RWPE1 (cell line): ENCODE measurements at regions not wholly inside any gene's neighbourhood (a gene's known extent, or its start where the extent isn't known, plus 50 kb on each side); places are given as distances from the start of the nearest gene placed in this dataset.

ENCODE experiments used
- CTCF ChIA-PET: fragments of 350-600 bp; sonication (Branson Sonifier 250); formaldehyde crosslinking; extraction: SDS; loops from one replicate; lab custom pipeline; 2021; lab: Yijun Ruan, JAX
- POLR2A ChIA-PET: fragments of 400-600 bp; formaldehyde crosslinking; extraction: SDS; loops from one replicate; lab custom pipeline; 2020; ENCODE audit warnings: antibody characterized with exemption; ENCODE audit not compliant: low non-redundant PET; lab: Yijun Ruan, JAX
- DNase-seq: peaks from one replicate; pipeline ENCODE4 v3.0.0; 2012; ENCODE audit warnings: low spot score
- H3K27ac ChIP-seq: fragments of 450-650 bp; 2 replicates; pipeline ENCODE4 v1.5.1; 2017
- TF ChIP-seq, protein P1 (sequence below): fragments of 450-650 bp; conservative IDR thresholded peaks from 2 replicates; pipeline ENCODE4 v1.5.1; 2017; ENCODE audit warnings: low read depth, mild to moderate bottlenecking

DNA sequence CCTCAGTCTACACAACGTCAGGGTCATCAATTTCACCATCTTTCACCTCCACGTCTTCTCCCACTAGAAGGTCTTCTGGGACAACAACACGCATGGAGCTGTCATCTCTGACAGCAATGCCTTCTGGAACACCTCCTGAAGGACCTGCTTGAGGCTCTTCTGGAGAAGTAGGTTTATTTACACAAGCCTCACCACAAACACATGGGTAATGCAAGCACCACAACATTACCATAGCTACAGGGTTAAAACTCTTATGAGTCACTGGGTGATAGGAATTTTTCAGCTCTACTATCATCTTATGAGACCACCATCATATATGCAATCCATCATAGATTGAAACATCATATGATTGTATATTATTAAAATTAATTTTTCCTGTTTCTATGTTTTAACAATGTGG, 215.4 kb downstream of the CHD9NB start:
- no peak overlapping the region for H3K27ac ChIP-seq
- DNase-seq, result peak; percentile 8
- POLR2A ChIA-PET, result no interaction called here
- CTCF ChIA-PET, result interaction anchor here (1.2 kb wide), 1 partner anchor 14 kb away, joined by 4 read pairs; no protein-coding TSS in a partner anchor
- TF ChIP-seq, protein P1, sequence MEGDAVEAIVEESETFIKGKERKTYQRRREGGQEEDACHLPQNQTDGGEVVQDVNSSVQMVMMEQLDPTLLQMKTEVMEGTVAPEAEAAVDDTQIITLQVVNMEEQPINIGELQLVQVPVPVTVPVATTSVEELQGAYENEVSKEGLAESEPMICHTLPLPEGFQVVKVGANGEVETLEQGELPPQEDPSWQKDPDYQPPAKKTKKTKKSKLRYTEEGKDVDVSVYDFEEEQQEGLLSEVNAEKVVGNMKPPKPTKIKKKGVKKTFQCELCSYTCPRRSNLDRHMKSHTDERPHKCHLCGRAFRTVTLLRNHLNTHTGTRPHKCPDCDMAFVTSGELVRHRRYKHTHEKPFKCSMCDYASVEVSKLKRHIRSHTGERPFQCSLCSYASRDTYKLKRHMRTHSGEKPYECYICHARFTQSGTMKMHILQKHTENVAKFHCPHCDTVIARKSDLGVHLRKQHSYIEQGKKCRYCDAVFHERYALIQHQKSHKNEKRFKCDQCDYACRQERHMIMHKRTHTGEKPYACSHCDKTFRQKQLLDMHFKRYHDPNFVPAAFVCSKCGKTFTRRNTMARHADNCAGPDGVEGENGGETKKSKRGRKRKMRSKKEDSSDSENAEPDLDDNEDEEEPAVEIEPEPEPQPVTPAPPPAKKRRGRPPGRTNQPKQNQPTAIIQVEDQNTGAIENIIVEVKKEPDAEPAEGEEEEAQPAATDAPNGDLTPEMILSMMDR, result no peak

DNA sequence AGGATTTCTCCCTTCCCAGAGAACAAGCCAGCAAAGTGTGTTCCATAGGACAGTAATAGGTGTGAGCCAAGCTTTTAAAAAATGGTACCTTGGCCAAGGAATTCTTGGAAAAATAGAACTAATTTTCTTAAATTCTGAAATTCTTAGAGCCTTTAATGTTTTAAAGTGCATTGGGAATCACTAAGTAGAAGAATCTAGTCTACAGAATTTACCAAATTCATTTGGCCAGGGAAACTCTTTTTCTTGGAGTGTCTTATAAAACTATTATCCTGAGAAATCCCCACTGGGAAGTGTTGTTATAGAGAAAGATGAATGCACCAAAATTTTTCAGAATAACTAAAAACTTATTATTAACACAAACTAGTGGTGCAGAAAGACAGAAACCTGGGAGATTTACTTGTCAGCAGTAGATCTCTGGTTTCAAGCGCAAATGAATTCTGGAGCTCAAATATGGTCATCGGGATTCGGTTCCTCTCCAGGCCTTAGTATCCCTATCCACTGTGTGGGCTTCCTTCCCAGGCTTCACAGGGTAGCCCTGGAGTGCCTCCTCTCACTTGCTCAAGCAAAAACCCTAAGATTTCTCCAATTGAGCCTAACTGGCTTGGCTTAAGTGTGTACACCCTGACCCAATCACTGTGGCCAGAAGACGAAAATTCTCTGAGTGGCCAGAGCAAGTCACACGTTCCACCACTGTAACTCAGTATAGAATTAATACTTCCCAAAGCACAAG, 217.8 kb downstream of the CHD9NB start:
- TF ChIP-seq, protein P1, result no peak
- DNase-seq, result no peak
- POLR2A ChIA-PET, result no interaction called here
- CTCF ChIA-PET, result no interaction called here
- H3K27ac ChIP-seq, result no peak overlapping the region

DNA sequence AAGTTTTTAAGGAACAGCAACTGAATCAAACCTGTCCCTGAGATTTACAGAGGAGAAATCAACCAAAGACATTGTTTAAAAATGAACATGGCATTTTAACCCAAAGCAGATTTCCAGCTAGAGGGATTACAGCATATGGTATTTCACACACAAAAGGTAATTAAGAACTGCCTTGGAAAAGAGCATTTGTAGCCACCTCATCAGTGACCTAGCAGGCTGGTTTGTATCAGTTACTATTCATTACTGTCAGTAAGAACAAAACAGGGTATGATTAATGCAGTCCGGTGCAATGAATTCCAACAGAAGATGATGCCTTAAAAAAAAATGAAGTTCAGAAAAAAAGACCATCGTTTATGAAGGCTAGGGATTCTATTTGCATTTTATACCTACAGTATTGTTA, 219.9 kb downstream of the CHD9NB start:
- POLR2A ChIA-PET, result no interaction called here
- no peak overlapping the region for H3K27ac ChIP-seq
- CTCF ChIA-PET, result interaction anchor here (1.6 kb wide), 1 partner anchor 12 kb away, joined by 3 read pairs; no protein-coding TSS in a partner anchor
- TF ChIP-seq, protein P1, result no peak
- DNase-seq, result no peak

DNA sequence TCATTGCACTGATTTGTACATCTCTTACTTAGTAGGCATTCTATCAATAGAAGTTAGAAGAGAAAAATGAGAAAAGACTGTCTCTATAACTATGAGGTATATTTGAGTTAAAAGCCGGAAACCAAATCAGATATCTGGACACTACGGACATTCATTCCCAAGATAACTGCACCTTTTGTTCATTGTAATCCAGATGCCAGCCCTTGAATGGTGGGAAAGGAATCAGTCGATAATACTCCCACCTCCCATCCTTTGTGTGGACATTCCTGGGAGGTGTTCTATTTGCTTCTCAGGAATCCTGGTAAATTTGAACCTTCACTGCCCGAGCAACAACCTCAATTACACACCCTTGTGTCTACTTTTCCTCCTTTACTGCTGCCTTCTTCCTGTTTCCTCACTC, 225.2 kb downstream of the CHD9NB start:
- no peak overlapping the region for H3K27ac ChIP-seq
- no peak for DNase-seq
- TF ChIP-seq, protein P1, result no peak
- ChIA-PET POLR2A (no interaction called here), CTCF (no interaction called here)

DNA sequence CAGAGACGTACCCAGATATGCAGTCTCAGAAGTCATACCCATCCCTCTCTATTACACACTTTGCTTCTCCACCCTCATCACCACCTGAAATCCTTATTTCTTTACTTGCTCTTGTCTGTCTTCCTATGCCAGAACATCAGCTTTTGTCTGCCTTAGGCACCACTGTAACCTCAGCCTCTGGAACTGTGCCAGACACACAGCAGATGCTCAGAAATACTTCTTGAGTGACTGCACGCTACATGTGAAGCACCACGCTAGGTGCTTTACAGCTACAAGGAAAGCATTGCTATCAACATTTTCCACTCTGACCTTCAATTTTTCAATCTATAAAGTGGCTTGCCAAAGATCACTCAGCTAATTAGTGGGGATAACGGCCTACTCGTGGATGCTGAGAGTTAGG, 226.8 kb downstream of the CHD9NB start:
- ChIA-PET CTCF (no interaction called here), POLR2A (no interaction called here)
- no peak overlapping the region for H3K27ac ChIP-seq
- TF ChIP-seq, protein P1, result no peak
- no peak for DNase-seq

DNA sequence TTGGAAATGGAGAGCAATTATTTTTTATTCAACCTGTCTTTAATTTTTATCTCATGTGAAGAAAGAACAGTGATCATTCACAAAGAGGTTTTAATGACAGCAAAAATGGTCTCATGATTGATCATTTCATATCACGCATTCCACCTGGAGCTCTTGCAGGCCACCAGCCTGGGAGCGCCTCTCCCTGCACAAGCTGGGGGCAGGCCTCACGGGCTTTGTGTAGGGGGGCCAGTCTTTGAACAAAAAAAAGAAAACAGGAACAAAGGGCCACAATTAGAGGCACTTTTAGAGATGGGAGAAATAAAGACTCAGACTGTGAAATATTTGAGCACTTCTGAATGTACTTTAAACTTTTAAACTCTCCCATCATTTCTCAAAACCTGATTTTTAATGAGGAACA, 232.9 kb downstream of the CHD9NB start:
- TF ChIP-seq, protein P1, result no peak
- POLR2A ChIA-PET, result no interaction called here
- CTCF ChIA-PET, result interaction anchor here (0.7 kb wide), 1 partner anchor 539 kb away, joined by 4 read pairs; no protein-coding TSS in a partner anchor
- no peak overlapping the region for H3K27ac ChIP-seq
- no peak for DNase-seq
